H4 (cell line): ENCODE measurements at regions not wholly inside any gene's neighbourhood (a gene's known extent, or its start where the extent isn't known, plus 50 kb on each side); places are given as distances from the start of the nearest gene placed in this dataset.

Experiments
- DNase-seq: peaks from one replicate; pipeline ENCODE4 v3.0.0-alpha.2; 2015; ENCODE audit warnings: low spot score

GRCh38 chr6:98310443-98310842 lies 523.9 kb upstream of the POU3F2 start:
- no peak for DNase-seq

- no peak for DNase-seq
Observed at GRCh38 chr6:98323605-98324004, 510.8 kb upstream of the POU3F2 start.

- DNase-seq, result no peak
Observed at GRCh38 chr6:98324446-98324845, 509.9 kb upstream of the POU3F2 start.

GRCh38 chr6:98325366-98325765 lies 509.0 kb upstream of the POU3F2 start:
- no peak for DNase-seq

- DNase-seq, result no peak
Observed at GRCh38 chr6:98333273-98333672, 501.1 kb upstream of the POU3F2 start.

GRCh38 chr6:98335594-98335993 lies 498.8 kb upstream of the POU3F2 start:
- DNase-seq, result no peak

- DNase-seq, result no peak
Observed at GRCh38 chr6:98339506-98339905, 494.9 kb upstream of the POU3F2 start.

GRCh38 chr6:98343004-98343403 lies 491.4 kb upstream of the POU3F2 start:
- DNase-seq, result no peak

GRCh38 chr6:98343797-98344196 lies 490.6 kb upstream of the POU3F2 start:
- DNase-seq, result no peak

- no peak for DNase-seq
Observed at GRCh38 chr6:98352348-98352747, 482.0 kb upstream of the POU3F2 start.

- no peak for DNase-seq
Observed at GRCh38 chr6:98358173-98358572, 476.2 kb upstream of the POU3F2 start.

GRCh38 chr6:98366371-98366770 lies 468.0 kb upstream of the POU3F2 start:
- no peak for DNase-seq

GRCh38 chr6:98380589-98380988 lies 453.8 kb upstream of the POU3F2 start:
- DNase-seq, result no peak

- DNase-seq, result no peak
Observed at GRCh38 chr6:98382246-98382645, 452.1 kb upstream of the POU3F2 start.

- no peak for DNase-seq
Observed at GRCh38 chr6:98384334-98384733, 450.0 kb upstream of the POU3F2 start.

- DNase-seq, result no peak
Observed at GRCh38 chr6:98384801-98385200, 449.6 kb upstream of the POU3F2 start.

GRCh38 chr6:98395610-98396166 lies 438.7 kb upstream of the POU3F2 start:
- DNase-seq, result no peak

- DNase-seq, result no peak
Observed at GRCh38 chr6:98416027-98416426, 418.3 kb upstream of the POU3F2 start.

GRCh38 chr6:98416497-98417158 lies 417.7 kb upstream of the POU3F2 start:
- peak; percentile 8 for DNase-seq

GRCh38 chr6:98433325-98434056 lies 400.9 kb upstream of the POU3F2 start:
- DNase-seq, result no peak

GRCh38 chr6:98443633-98444032 lies 390.7 kb upstream of the POU3F2 start:
- no peak for DNase-seq

GRCh38 chr6:98452685-98453084 lies 381.7 kb upstream of the POU3F2 start:
- no peak for DNase-seq

GRCh38 chr6:98454809-98455322 lies 379.5 kb upstream of the POU3F2 start:
- no peak for DNase-seq
